Adipocyte (in vitro differentiated cells): ENCODE measurements at regions not wholly inside any gene's neighbourhood (a gene's known extent, or its start where the extent isn't known, plus 50 kb on each side); places are given as distances from the start of the nearest gene placed in this dataset.
"Not testable (repeated sequence)": the region's sequence is repeated elsewhere in the genome, so short reads cannot be mapped to it uniquely, and the experiment has no call there.

Source experiments
- DNase-seq: peaks from one replicate; pipeline ENCODE4 v3.0.0-alpha.2; 2015; ENCODE audit warnings: low read depth
- H3K27me3 ChIP-seq: replicated peaks from 2 replicates; pipeline ENCODE4 v1.7.0; 2013; ENCODE audit warnings: mild to moderate bottlenecking, low read length, moderate library complexity; ENCODE audit not compliant: control insufficient read depth, insufficient read depth
- H3K36me3 ChIP-seq: 2 replicates; pipeline ENCODE4 v1.7.0; 2013; ENCODE audit warnings: low read length, mild to moderate bottlenecking, moderate library complexity; ENCODE audit not compliant: control insufficient read depth, insufficient read depth, severe bottlenecking
- H3K4me1 ChIP-seq: 2 replicates; pipeline ENCODE4 v1.7.0; 2013; ENCODE audit warnings: mild to moderate bottlenecking, low read length, moderate library complexity; ENCODE audit not compliant: control insufficient read depth, insufficient read depth
- H3K4me3 ChIP-seq: 2 replicates; pipeline ENCODE4 v1.7.0; 2013; ENCODE audit warnings: mild to moderate bottlenecking, low read length, moderate library complexity
- H3K9ac ChIP-seq: 2 replicates; pipeline ENCODE4 v1.7.0; 2013; ENCODE audit warnings: mild to moderate bottlenecking, low read length, moderate library complexity
- H3K9me3 ChIP-seq: 2 replicates; pipeline ENCODE4 v1.7.0; 2013; ENCODE audit warnings: mild to moderate bottlenecking, low read length, moderate library complexity; ENCODE audit not compliant: control insufficient read depth

DNA sequence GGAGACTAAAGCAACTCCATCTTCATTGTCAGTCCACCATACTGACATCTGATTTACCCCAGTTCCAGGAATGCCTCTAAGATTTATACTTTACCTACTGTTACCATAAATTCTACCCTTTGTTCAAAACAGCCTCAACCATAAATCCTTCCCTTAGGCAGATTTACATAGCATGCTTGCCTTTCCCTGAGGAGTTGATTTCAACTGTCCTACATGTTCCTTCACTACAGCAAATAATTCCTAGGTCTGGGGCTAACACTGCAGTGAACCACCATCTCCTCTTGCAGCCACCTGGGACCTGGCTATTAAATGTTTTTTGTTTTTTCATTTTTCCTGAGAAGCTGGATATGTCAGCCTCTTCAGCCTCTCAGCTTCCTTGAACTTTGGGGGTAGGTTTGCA is 166.9 kb upstream of the PDE4D start:
- no peak for DNase-seq
- Histone ChIP-seq H3K9me3 (no peaks in the 10 kb centered on the region), H3K27me3 (no peaks in the 10 kb centered on the region), H3K9ac (no peak overlapping the region), H3K4me1 (no peaks in the 10 kb centered on the region), H3K4me3 (no peak overlapping the region), H3K36me3 (no peaks in the 10 kb centered on the region)

DNA sequence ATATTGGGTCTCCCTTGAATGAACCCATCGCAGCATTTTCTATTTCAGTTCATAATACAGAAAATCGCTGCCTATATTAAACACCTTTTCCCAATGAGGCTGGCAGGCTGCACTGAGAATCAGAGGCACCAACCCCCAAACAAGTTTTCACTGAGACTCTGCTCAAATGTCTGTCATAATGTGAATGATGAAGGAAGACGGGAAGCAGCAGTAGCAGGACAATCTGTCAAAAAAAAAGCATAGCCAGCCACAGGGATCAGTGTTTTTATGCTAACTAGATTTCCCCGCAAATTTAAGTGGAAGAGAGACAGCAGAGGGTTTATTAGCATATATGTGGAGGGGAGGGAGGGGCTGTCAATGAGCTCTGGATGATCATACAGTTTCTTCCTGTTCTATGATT is 162.7 kb upstream of the PDE4D start:
- no peaks in the 10 kb centered on the region for H3K27me3 ChIP-seq
- H3K36me3 ChIP-seq = no peaks in the 10 kb centered on the region
- no peak overlapping the region for H3K9ac ChIP-seq
- no peak for DNase-seq
- H3K9me3 ChIP-seq = no peaks in the 10 kb centered on the region
- H3K4me1 ChIP-seq = no peaks in the 10 kb centered on the region
- H3K4me3 ChIP-seq = no peak overlapping the region

DNA sequence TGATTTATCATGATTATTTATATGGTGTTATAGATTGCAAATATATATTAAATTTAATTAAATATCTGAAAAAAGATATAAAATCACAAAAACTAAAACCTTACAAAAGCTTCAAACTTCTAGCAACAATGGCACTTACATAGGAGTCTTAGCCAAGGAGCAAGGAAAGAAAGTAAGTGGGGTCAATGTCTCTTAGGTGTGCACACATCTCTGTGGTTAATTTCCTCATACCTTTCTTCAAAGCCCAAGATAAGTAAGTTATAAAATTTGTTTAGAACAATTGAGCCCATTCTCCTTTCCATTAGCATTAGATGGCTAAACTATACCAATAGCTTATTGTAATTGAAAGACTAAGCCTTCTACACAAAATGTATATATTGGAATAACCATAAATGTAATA is 161.6 kb upstream of the PDE4D start:
- H3K27me3 ChIP-seq = no peaks in the 10 kb centered on the region
- H3K36me3 ChIP-seq = no peaks in the 10 kb centered on the region
- H3K4me1 ChIP-seq = no peaks in the 10 kb centered on the region
- no peaks in the 10 kb centered on the region for H3K9me3 ChIP-seq
- H3K4me3 ChIP-seq = no peak overlapping the region
- DNase-seq = no peak
- no peak overlapping the region for H3K9ac ChIP-seq

DNA sequence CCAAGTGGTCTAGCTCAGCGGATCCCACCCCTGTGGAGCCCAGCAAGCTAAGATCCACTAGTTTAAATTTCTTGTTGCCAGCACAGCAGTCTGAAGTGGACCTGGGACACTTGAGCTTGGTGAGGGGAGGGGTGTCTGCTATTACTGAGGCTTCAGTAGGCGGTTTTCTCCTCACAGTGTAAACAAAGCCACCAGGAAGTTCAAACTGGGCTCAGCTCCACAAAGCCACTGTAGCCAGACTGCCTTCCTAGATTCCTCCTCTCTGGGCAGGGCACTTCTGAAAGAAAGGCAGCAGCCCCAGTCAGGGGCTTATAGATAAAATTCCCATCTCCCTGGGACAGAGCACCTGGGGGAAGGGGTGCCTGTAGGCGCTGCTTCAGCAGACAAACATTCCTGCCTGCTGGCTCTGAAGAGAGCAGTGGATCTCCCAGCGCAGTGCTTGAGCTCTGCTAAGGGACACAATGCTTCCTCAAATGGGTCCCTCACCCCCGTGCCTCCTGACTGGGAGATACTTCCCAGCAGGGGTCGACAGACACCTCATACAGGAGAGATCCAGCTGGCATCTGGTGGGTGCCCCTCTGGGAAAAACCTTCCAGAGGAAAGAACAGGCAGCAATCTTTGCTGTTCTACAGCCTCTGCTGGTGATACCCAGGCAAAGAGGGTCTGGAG is 148.6 kb upstream of the PDE4D start:
- H3K9me3 ChIP-seq, H3K36me3 ChIP-seq, DNase-seq, H3K4me1 ChIP-seq, H3K4me3 ChIP-seq, H3K27me3 ChIP-seq, H3K9ac ChIP-seq: not testable (repeated sequence)

DNA sequence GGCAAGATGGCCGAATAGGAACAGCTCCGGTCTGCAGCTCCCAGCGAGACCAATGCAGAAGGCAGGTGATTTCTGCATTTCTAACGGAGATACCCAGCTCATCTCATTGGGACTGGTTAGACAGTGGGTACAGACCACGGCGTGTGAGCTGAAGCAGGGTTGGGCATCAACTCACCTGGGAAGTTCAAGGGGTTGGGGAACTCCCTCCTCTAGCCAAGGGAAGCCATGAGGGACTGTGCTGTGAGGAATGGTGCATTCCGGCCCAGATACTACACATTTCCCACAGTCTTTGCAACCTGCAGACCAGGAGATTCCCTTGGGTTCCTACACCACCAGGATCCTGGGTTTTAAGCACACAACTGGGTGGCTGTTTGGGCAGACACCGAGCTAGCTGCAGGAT is 148.0 kb upstream of the PDE4D start:
- H3K4me3 ChIP-seq, DNase-seq, H3K9me3 ChIP-seq, H3K4me1 ChIP-seq, H3K36me3 ChIP-seq, H3K9ac ChIP-seq, H3K27me3 ChIP-seq: not testable (repeated sequence)

DNA sequence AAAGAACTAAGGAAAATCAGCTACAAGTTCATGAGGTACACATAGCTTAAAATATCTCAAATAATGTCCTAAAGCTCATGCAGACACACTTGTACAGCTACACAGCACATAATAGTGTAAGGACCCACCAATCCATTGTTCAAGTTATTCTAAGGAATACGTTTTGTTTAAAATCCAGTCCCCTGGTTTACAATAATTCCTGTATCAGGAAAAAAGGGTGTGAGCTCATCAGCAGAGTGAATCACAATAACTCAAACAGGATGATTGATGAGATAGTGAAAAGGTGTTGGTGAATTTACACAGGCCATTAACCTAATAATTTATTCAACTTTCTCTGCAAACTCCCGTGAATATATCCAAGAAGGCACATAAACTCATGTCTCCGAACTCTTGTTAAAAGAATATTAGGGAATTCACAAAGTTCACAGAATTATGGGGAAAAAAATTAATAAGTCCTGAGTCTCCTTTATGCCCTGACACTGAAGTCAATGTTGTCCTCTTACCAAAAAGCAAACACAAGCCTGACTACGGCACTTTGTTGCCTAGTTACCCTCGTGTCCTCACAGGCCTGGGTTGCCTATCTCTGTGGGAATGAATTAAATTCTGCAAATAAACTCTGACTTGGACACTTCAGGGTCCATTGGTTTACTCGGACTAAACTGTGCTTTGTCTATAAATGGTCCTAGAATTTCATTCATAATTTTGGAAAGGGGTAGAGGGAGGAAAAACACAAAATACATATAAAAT is 142.8 kb upstream of the PDE4D start:
- Histone ChIP-seq H3K27me3 (peaks cover 4% of the 10 kb centered on the region), H3K36me3 (no peaks in the 10 kb centered on the region), H3K4me3 (no peak overlapping the region), H3K4me1 (no peaks in the 10 kb centered on the region), H3K9me3 (no peaks in the 10 kb centered on the region), H3K9ac (no peak overlapping the region)
- DNase-seq = no peak

DNA sequence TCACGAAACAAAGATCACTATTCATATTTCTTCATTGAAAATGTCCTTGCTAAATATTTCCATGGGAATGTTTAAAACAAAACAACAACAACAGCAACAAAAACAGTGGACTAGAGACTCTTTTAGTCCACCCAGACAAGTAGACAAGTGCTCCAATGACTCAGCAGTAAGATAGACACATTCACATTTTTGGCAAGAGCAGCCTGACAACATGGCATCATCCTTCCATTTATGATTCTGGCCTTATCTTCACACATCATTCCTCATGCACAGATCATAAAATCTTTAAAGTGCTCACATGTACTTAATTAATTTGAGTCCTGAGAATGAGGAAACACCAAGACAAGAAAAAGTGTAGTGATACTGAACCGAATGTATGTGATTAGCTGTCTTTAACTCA is 132.6 kb upstream of the PDE4D start:
- Histone ChIP-seq H3K4me3 (no peak overlapping the region), H3K36me3 (no peaks in the 10 kb centered on the region), H3K9me3 (no peaks in the 10 kb centered on the region), H3K4me1 (no peaks in the 10 kb centered on the region), H3K27me3 (no peaks in the 10 kb centered on the region), H3K9ac (no peak overlapping the region)
- DNase-seq = peak; percentile 35

DNA sequence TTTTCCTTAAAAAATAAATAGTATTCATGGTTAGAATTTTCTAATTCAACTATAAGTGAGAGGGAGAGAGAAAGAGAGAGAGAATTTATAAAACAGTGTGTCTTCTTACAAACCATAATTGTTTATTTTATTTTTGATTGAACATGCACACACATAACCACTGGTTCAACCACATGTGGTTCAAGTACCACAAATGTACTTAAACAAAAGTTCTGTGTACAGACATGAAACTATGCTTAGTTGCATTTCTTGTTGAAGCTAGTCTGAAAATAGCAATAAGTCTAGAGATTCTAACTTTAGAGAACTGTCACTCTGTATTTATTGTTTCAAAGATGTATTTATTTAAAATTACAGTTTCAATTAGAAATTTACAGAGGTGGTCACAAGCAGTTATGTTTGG is 130.6 kb upstream of the PDE4D start:
- Histone ChIP-seq H3K9me3 (no peaks in the 10 kb centered on the region), H3K9ac (no peak overlapping the region), H3K4me3 (no peak overlapping the region), H3K36me3 (no peaks in the 10 kb centered on the region), H3K4me1 (no peaks in the 10 kb centered on the region), H3K27me3 (no peaks in the 10 kb centered on the region)
- DNase-seq = no peak

DNA sequence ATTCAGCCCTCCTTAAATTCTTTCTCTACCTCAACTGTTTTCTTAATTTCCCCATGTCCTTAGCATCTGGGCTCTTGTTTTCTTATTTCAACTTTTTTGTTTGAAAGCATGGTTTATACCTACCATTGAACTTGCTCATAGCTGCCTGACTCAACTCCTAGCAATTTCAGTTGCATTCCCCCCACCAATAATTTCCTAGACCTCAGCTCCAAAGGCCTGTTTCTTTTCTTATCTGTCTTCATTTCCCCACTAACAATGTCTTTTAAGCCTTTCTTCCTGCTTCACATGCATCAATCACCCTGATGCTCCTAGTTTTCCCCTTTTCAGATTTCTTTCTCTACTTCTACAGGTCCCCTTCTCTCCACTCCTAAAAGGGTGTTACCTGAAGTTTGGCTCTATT is 129.7 kb upstream of the PDE4D start:
- DNase-seq = peak; percentile 37
- H3K4me3 ChIP-seq = no peak overlapping the region
- no peaks in the 10 kb centered on the region for H3K4me1 ChIP-seq
- H3K27me3 ChIP-seq = no peaks in the 10 kb centered on the region
- H3K36me3 ChIP-seq = no peaks in the 10 kb centered on the region
- no peaks in the 10 kb centered on the region for H3K9me3 ChIP-seq
- H3K9ac ChIP-seq = no peak overlapping the region

DNA sequence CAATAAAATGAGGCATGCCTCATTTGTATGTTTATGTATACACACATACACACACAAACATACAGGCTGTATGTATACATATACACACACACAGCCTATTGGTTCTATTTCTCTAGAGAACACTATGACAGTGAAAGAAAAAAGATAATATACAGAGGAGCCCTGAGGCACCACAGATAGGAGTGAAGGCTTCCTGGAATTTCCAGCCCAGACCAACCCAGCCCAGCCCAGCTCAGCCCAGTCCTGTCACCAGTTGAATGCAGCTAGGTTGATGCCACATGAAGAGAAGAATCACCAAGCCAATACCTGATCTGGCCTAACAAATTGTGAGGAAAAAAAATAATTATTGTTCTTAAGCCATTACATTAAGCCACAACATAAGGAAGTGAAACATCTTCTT is 126.9 kb upstream of the PDE4D start:
- Histone ChIP-seq H3K9ac (no peak overlapping the region), H3K4me1 (no peaks in the 10 kb centered on the region), H3K27me3 (no peaks in the 10 kb centered on the region), H3K4me3 (no peak overlapping the region), H3K36me3 (no peaks in the 10 kb centered on the region), H3K9me3 (no peaks in the 10 kb centered on the region)
- DNase-seq = no peak

DNA sequence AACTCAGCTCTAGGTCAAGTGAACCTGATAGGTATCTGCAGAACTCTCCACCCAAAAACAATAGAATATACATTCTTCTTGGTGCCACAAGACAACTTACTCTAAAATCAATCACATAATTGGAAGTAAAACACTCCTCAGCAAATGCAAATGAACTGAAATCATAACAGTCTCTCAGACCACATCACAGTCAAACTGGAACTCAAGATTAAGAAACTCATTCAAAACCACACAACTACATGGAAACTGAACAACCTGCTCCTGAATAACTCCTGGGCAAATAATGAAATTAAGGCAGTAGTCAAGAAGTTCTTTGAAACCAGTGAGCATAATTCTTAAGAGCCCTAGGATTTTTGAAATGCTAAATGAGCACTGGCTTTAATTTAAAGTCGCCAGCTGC is 125.4 kb upstream of the PDE4D start:
- not testable (repeated sequence) for H3K4me3 ChIP-seq, H3K4me1 ChIP-seq, DNase-seq, H3K36me3 ChIP-seq, H3K9me3 ChIP-seq, H3K9ac ChIP-seq, H3K27me3 ChIP-seq

DNA sequence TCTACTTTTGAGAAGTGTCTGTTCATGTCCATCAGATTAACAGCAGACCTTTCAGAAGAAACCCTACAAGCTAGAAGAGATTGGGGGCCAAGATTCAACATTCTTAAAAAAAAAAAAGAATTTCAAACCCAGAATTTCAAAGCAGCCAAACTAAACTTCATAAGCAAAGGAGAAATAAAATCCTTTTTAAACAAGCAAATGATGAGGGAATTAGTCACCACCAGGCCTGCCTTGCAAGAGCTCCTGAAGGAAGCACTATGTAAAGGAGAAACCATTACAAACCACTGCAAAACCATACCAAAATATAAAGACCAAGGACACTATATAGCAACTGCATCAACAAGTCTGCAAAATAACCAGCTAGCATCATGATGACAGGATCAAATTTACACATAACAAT is 124.6 kb upstream of the PDE4D start:
- Histone ChIP-seq H3K4me3 (no peak overlapping the region), H3K9me3 (no peaks in the 10 kb centered on the region), H3K4me1 (no peaks in the 10 kb centered on the region), H3K36me3 (no peaks in the 10 kb centered on the region), H3K9ac (no peak overlapping the region), H3K27me3 (no peaks in the 10 kb centered on the region)
- DNase-seq = no peak
